Midbrain (tissue), 1 donor: ENCODE measurements at regions not wholly inside any gene's neighbourhood (a gene's known extent, or its start where the extent isn't known, plus 50 kb on each side); places are given as distances from the start of the nearest gene placed in this dataset.
"Not testable (repeated sequence)": the region's sequence is repeated elsewhere in the genome, so short reads cannot be mapped to it uniquely, and the experiment has no call there.

Experiments used
- DNase-seq: peaks from one replicate; lab custom pipeline; 2025; lab: John Stamatoyannopoulos, UW

- DNase-seq = not testable (repeated sequence)
These were observed 252.3 kb upstream of the CTNNB1 start for GRCh38 chr3:40947022-40947421.

- not testable (repeated sequence) for DNase-seq
These were observed 250.0 kb upstream of the CTNNB1 start for GRCh38 chr3:40949347-40949746.

GRCh38 chr3:40951636-40952035, 247.7 kb upstream of the CTNNB1 start:
- DNase-seq = no peak

- no peak for DNase-seq
These were observed 238.0 kb upstream of the CTNNB1 start for GRCh38 chr3:40961104-40961857.

- DNase-seq = no peak
These were observed 236.6 kb upstream of the CTNNB1 start for GRCh38 chr3:40962721-40963120.

- DNase-seq = no peak
These were observed 230.6 kb upstream of the CTNNB1 start for GRCh38 chr3:40968666-40969065.

- no peak for DNase-seq
These were observed 230.0 kb upstream of the CTNNB1 start for GRCh38 chr3:40969341-40969740.

- DNase-seq = no peak
These were observed 229.4 kb upstream of the CTNNB1 start for GRCh38 chr3:40969756-40970466.

GRCh38 chr3:40971191-40972168, 227.8 kb upstream of the CTNNB1 start:
- no peak for DNase-seq

GRCh38 chr3:40972350-40972749, 227.0 kb upstream of the CTNNB1 start:
- no peak for DNase-seq

GRCh38 chr3:40973141-40973540, 226.2 kb upstream of the CTNNB1 start:
- no peak for DNase-seq

- DNase-seq = no peak
These were observed 223.6 kb upstream of the CTNNB1 start for GRCh38 chr3:40975711-40976121.

GRCh38 chr3:40976241-40976640, 223.1 kb upstream of the CTNNB1 start:
- DNase-seq = no peak

- DNase-seq = no peak
These were observed 220.9 kb upstream of the CTNNB1 start for GRCh38 chr3:40978442-40978841.

GRCh38 chr3:40979962-40980361, 219.3 kb upstream of the CTNNB1 start:
- no peak for DNase-seq

GRCh38 chr3:40980467-40980866, 218.8 kb upstream of the CTNNB1 start:
- DNase-seq = no peak

GRCh38 chr3:40985195-40985594, 214.1 kb upstream of the CTNNB1 start:
- DNase-seq = no peak

- DNase-seq = no peak
These were observed 210.8 kb upstream of the CTNNB1 start for GRCh38 chr3:40988468-40988867.

- DNase-seq = no peak
These were observed 209.9 kb upstream of the CTNNB1 start for GRCh38 chr3:40989141-40990061.

- DNase-seq = no peak
These were observed 209.2 kb upstream of the CTNNB1 start for GRCh38 chr3:40990062-40990456.

GRCh38 chr3:40992023-40992422, 207.3 kb upstream of the CTNNB1 start:
- DNase-seq = no peak
